ENCODE measurements at regions not wholly inside any gene's neighbourhood (a gene's known extent, or its start where the extent isn't known, plus 50 kb on each side); places are given as distances from the start of the nearest gene placed in this dataset.
A peak's percentile ranks its signal among the peaks of the same experiment; 100 is the strongest.

GRCh38 chr11:122360875-122361274 is 244.9 kb upstream of the BLID start:
- TF ChIP-seq RAD21 (IDR thresholded peaks at IDR 0.05; ENCODE audit: low read depth) (peak; percentile 14; the same call in 1 of the 2 replicates), REST (IDR thresholded peaks at IDR 0.05; ENCODE audit: low read depth) (no peak)

- TF ChIP-seq YY1 (IDR thresholded peaks at IDR 0.05; ENCODE audit: low read depth) (no peak), MAX (IDR thresholded peaks at IDR 0.05) (no peak), TEAD4 (IDR thresholded peaks at IDR 0.05) (no peak), ZBTB7A (IDR thresholded peaks at IDR 0.05; ENCODE audit: low read depth) (no peak), USF1 (IDR thresholded peaks at IDR 0.05) (no peak), RAD21 (IDR thresholded peaks at IDR 0.05; ENCODE audit: low read depth) (no peak), EGR1 (IDR thresholded peaks at IDR 0.05) (no peak), TCF12 (IDR thresholded peaks at IDR 0.05; ENCODE audit: low read depth) (no peak), EP300 (IDR thresholded peaks at IDR 0.05; ENCODE audit: borderline replicate concordance) (no peak), CEBPB (IDR thresholded peaks at IDR 0.05) (no peak), TAF1 (IDR thresholded peaks at IDR 0.05; ENCODE audit: low read depth) (no peak), NFIC (IDR thresholded peaks at IDR 0.05) (no peak), CREB1 (IDR thresholded peaks at IDR 0.05; ENCODE audit: low read depth) (no peak), FOXM1 (IDR thresholded peaks at IDR 0.05; ENCODE audit: borderline replicate concordance, low read depth) (no peak), REST (IDR thresholded peaks at IDR 0.05; ENCODE audit: low read depth) (no peak)
Observed at GRCh38 chr11:122359081-122359571, 243.1 kb upstream of the BLID start.

- TF ChIP-seq TEAD4 (IDR thresholded peaks at IDR 0.05) (no peak), USF1 (IDR thresholded peaks at IDR 0.05) (peak; percentile 62), FOXM1 (IDR thresholded peaks at IDR 0.05; ENCODE audit: borderline replicate concordance, low read depth) (no peak), NFIC (IDR thresholded peaks at IDR 0.05) (no peak), MAX (IDR thresholded peaks at IDR 0.05) (no peak), EGR1 (IDR thresholded peaks at IDR 0.05) (no peak), ZBTB7A (IDR thresholded peaks at IDR 0.05; ENCODE audit: low read depth) (no peak), CREB1 (IDR thresholded peaks at IDR 0.05; ENCODE audit: low read depth) (no peak), RAD21 (IDR thresholded peaks at IDR 0.05; ENCODE audit: low read depth) (no peak)
Observed at GRCh38 chr11:122358292-122358691, 242.3 kb upstream of the BLID start.

- no peak for TF ChIP-seq ZBTB7A (IDR thresholded peaks at IDR 0.05; ENCODE audit: low read depth)
- TF ChIP-seq EP300 (IDR thresholded peaks at IDR 0.05; ENCODE audit: borderline replicate concordance), result no peak
Observed at GRCh38 chr11:122355968-122356367, 240.0 kb upstream of the BLID start.

- TF ChIP-seq MAX (IDR thresholded peaks at IDR 0.05) (no peak), TEAD4 (IDR thresholded peaks at IDR 0.05) (no peak), EGR1 (IDR thresholded peaks at IDR 0.05) (no peak), TCF12 (IDR thresholded peaks at IDR 0.05; ENCODE audit: low read depth) (no peak), CREB1 (IDR thresholded peaks at IDR 0.05; ENCODE audit: low read depth) (no peak), TAF1 (IDR thresholded peaks at IDR 0.05; ENCODE audit: low read depth) (no peak), YY1 (IDR thresholded peaks at IDR 0.05; ENCODE audit: low read depth) (no peak), USF1 (IDR thresholded peaks at IDR 0.05) (no peak), REST (IDR thresholded peaks at IDR 0.05; ENCODE audit: low read depth) (no peak), NFIC (IDR thresholded peaks at IDR 0.05) (no peak), CEBPB (IDR thresholded peaks at IDR 0.05) (no peak), RAD21 (IDR thresholded peaks at IDR 0.05; ENCODE audit: low read depth) (no peak), ZBTB7A (IDR thresholded peaks at IDR 0.05; ENCODE audit: low read depth) (no peak), FOXM1 (IDR thresholded peaks at IDR 0.05; ENCODE audit: borderline replicate concordance, low read depth) (no peak), EP300 (IDR thresholded peaks at IDR 0.05; ENCODE audit: borderline replicate concordance) (no peak)
Observed at GRCh38 chr11:122354025-122354697, 238.1 kb upstream of the BLID start.
